MM.1S (cell line): ENCODE measurements at regions not wholly inside any gene's neighbourhood (a gene's known extent, or its start where the extent isn't known, plus 50 kb on each side); places are given as distances from the start of the nearest gene placed in this dataset.

ENCODE experiments used
- CTCF ChIP-seq: fragments of 300-600 bp; sonication (generic); IDR thresholded peaks from 2 replicates; pipeline ENCODE4 v1.5.1; 2016; ENCODE audit warnings: antibody characterized with exemption, low read length, mixed read lengths
- EZH2 ChIP-seq: fragments of 300-600 bp; sonication (generic); optimal IDR thresholded peaks from 2 replicates; pipeline ENCODE3; 2017; ENCODE audit warnings: low read depth, mild to moderate bottlenecking, antibody characterized with exemption, low read length, mixed read lengths
- EZH2phosphoT487 ChIP-seq: fragments of 300-600 bp; sonication (generic); IDR thresholded peaks from 2 replicates; pipeline ENCODE4 v1.6.1; 2018; ENCODE audit warnings: antibody characterized with exemption, low read length

DNA sequence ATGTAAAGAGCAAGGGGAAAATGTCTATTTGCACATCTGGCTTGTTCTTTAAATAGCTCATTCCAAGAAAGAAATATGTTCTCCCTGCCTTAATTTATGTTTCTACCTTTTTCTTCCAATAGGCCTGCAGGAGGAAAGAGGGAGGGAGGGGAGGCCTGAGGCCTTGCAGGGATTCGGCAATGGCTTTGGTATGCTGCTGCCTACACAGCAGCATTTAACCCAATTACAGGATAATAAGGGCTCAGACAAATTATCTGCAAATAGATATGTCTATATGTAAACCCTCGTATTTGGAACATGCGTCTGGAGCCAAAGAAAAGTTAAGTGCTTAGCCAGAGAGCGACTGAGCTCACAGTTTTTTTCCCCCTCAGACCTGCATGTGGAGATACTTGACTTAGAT, 277.2 kb downstream of the CDC5L start:
- no peak for TF ChIP-seq CTCF
- no peak for TF ChIP-seq EZH2phosphoT487
- TF ChIP-seq EZH2: no peak
